ENCODE measurements at regions not wholly inside any gene's neighbourhood (a gene's known extent, or its start where the extent isn't known, plus 50 kb on each side); places are given as distances from the start of the nearest gene placed in this dataset.

- H3K79me2 ChIP-seq (ENCODE audit: control insufficient read depth, low read length) = no peaks in the 10 kb centered on the region
- no peaks in the 10 kb centered on the region for H3K36me3 ChIP-seq (ENCODE audit: control insufficient read depth, low read length)
- H4K20me1 ChIP-seq (ENCODE audit: control insufficient read depth, insufficient read depth, low read depth, low read length) = no peaks in the 10 kb centered on the region
- H3K4me3 ChIP-seq (ENCODE audit: low read length) = no peak overlapping the region
- no peaks in the 10 kb centered on the region for H3F3A ChIP-seq (ENCODE audit: control insufficient read depth, insufficient read depth)
- no peaks in the 10 kb centered on the region for H3K4me1 ChIP-seq (ENCODE audit: control insufficient read depth, low read length)
- no peak overlapping the region for H3K4me2 ChIP-seq (ENCODE audit: low read length)
- H3K9me3 ChIP-seq (ENCODE audit: control insufficient read depth, insufficient read depth, low read length) = no peaks in the 10 kb centered on the region
- TF ChIP-seq CTCF (IDR thresholded peaks at IDR 0.05; ENCODE audit: low read depth, low read length, poor library complexity, severe bottlenecking) = no peak
- TF ChIP-seq EZH2phosphoT487 (IDR thresholded peaks at IDR 0.05; ENCODE audit: borderline replicate concordance, low read length) = no peak
- no peaks in the 10 kb centered on the region for H3K9me2 ChIP-seq (replicated peaks; ENCODE audit: control insufficient read depth, low read length)
- H3K27ac ChIP-seq (ENCODE audit: low read depth, low read length) = no peak overlapping the region
- H3K27me3 ChIP-seq (ENCODE audit: control insufficient read depth, low read length) = no peaks in the 10 kb centered on the region
Observed at GRCh38 chr1:60170709-60171108, 97.1 kb upstream of the C1orf87 start.

- no peaks in the 10 kb centered on the region for H3K9me2 ChIP-seq (replicated peaks; ENCODE audit: control insufficient read depth, low read length)
- no peak for TF ChIP-seq EZH2phosphoT487 (IDR thresholded peaks at IDR 0.05; ENCODE audit: borderline replicate concordance, low read length)
- TF ChIP-seq CTCF (IDR thresholded peaks at IDR 0.05; ENCODE audit: low read depth, low read length, poor library complexity, severe bottlenecking) = no peak
Observed at GRCh38 chr1:60169206-60169605, 95.6 kb upstream of the C1orf87 start.

GRCh38 chr1:60162936-60163335, 89.4 kb upstream of the C1orf87 start:
- Histone ChIP-seq H3F3A (ENCODE audit: control insufficient read depth, insufficient read depth) (no peaks in the 10 kb centered on the region), H3K4me2 (ENCODE audit: low read length) (no peak overlapping the region), H4K20me1 (ENCODE audit: control insufficient read depth, insufficient read depth, low read depth, low read length) (no peaks in the 10 kb centered on the region), H3K36me3 (ENCODE audit: control insufficient read depth, low read length) (no peaks in the 10 kb centered on the region), H3K9me3 (ENCODE audit: control insufficient read depth, insufficient read depth, low read length) (no peaks in the 10 kb centered on the region), H3K4me1 (ENCODE audit: control insufficient read depth, low read length) (no peaks in the 10 kb centered on the region), H3K9me2 (replicated peaks; ENCODE audit: control insufficient read depth, low read length) (no peaks in the 10 kb centered on the region), H3K27ac (ENCODE audit: low read depth, low read length) (no peak overlapping the region), H3K27me3 (ENCODE audit: control insufficient read depth, low read length) (no peaks in the 10 kb centered on the region), H3K4me3 (ENCODE audit: low read length) (no peak overlapping the region), H3K79me2 (ENCODE audit: control insufficient read depth, low read length) (no peaks in the 10 kb centered on the region)
- no peak for TF ChIP-seq EZH2phosphoT487 (IDR thresholded peaks at IDR 0.05; ENCODE audit: borderline replicate concordance, low read length)
- no peak for TF ChIP-seq CTCF (IDR thresholded peaks at IDR 0.05; ENCODE audit: low read depth, low read length, poor library complexity, severe bottlenecking)

More at GRCh38 chr1:60169206-60169605, 95.6 kb upstream of the C1orf87 start:
- Histone ChIP-seq H3K27ac (ENCODE audit: low read depth, low read length) (no peak overlapping the region), H3K4me3 (ENCODE audit: low read length) (no peak overlapping the region), H3K27me3 (ENCODE audit: control insufficient read depth, low read length) (no peaks in the 10 kb centered on the region), H3K4me2 (ENCODE audit: low read length) (no peak overlapping the region), H3K36me3 (ENCODE audit: control insufficient read depth, low read length) (no peaks in the 10 kb centered on the region), H4K20me1 (ENCODE audit: control insufficient read depth, insufficient read depth, low read depth, low read length) (no peaks in the 10 kb centered on the region), H3F3A (ENCODE audit: control insufficient read depth, insufficient read depth) (no peaks in the 10 kb centered on the region), H3K79me2 (ENCODE audit: control insufficient read depth, low read length) (no peaks in the 10 kb centered on the region), H3K4me1 (ENCODE audit: control insufficient read depth, low read length) (no peaks in the 10 kb centered on the region), H3K9me3 (ENCODE audit: control insufficient read depth, insufficient read depth, low read length) (no peaks in the 10 kb centered on the region)

- H3K4me2 ChIP-seq (ENCODE audit: low read length) = no peak overlapping the region
- no peaks in the 10 kb centered on the region for H3K36me3 ChIP-seq (ENCODE audit: control insufficient read depth, low read length)
- H3K79me2 ChIP-seq (ENCODE audit: control insufficient read depth, low read length) = no peaks in the 10 kb centered on the region
- H3K27ac ChIP-seq (ENCODE audit: low read depth, low read length) = no peak overlapping the region
- no peak overlapping the region for H3K4me3 ChIP-seq (ENCODE audit: low read length)
- H3K27me3 ChIP-seq (ENCODE audit: control insufficient read depth, low read length) = no peaks in the 10 kb centered on the region
- no peaks in the 10 kb centered on the region for H3K9me3 ChIP-seq (ENCODE audit: control insufficient read depth, insufficient read depth, low read length)
- no peaks in the 10 kb centered on the region for H4K20me1 ChIP-seq (ENCODE audit: control insufficient read depth, insufficient read depth, low read depth, low read length)
- H3K4me1 ChIP-seq (ENCODE audit: control insufficient read depth, low read length) = no peaks in the 10 kb centered on the region
- no peaks in the 10 kb centered on the region for H3K9me2 ChIP-seq (replicated peaks; ENCODE audit: control insufficient read depth, low read length)
- no peaks in the 10 kb centered on the region for H3F3A ChIP-seq (ENCODE audit: control insufficient read depth, insufficient read depth)
- TF ChIP-seq EZH2phosphoT487 (IDR thresholded peaks at IDR 0.05; ENCODE audit: borderline replicate concordance, low read length) (no peak), CTCF (IDR thresholded peaks at IDR 0.05; ENCODE audit: low read depth, low read length, poor library complexity, severe bottlenecking) (no peak)
Observed at GRCh38 chr1:60160141-60160540, 86.6 kb upstream of the C1orf87 start.

Measured in DOHH2 (cell line).